ENCODE measurements at regions not wholly inside any gene's neighbourhood (a gene's known extent, or its start where the extent isn't known, plus 50 kb on each side); places are given as distances from the start of the nearest gene placed in this dataset.
"Not testable (repeated sequence)": the region's sequence is repeated elsewhere in the genome, so short reads cannot be mapped to it uniquely, and the experiment has no call there.

DNA sequence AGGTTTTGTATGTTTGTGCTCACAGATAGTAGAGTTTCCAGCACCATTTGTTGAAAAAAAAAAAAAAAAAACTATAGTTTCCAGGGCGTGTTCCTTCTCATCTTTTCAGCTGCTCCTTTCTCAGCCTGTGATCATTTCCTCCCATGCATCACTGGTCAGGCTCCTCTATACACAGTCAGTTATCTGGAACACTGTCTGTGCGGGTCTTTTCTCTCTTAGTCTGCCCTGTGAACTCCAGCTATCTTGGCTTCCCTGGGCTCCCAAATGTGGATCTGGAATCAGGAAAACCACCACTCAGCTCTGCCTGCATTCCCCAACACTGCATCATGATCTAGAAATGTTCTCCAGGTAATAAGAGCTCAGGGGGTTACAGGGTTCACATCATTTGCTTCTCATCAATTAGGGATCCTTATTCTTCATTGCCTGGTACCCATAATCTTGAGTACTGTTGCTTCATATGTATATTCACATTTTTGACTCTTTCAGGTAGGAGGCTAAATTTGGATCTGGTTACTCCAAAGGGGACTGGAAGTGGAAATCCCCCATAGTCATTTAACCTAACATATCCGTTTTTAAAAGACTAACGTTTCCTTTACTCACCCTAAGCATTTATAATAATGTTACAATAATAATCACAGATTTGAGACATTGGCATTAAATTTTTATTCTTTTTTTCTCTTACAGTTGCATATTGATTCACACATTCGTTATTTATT, 221.8 kb upstream of the KLF3 start:
- no peak for DNase-seq

- no peak for DNase-seq
Observed at GRCh38 chr4:38449506-38450174, 214.4 kb upstream of the KLF3 start.

- no peak for DNase-seq
Observed at GRCh38 chr4:38452009-38452408, 212.0 kb upstream of the KLF3 start.

DNA sequence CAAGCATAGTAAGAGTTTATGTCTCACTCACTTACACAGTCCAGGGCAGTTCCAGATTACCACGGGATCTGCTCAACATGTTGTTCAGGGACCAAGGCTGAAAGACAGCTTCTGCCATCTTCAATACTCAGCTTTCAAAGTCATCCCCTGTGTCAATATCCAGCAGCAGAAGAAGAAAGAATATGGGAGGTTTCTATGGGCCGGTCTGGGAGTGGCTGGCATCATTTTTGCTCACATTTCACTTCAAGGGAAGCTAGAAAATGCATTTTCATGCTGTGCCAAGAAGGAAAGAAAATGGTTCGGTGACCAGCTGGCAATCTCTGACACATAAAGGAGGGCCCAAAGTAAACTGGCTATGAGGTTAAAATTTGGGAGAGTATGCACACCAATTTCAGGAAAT, 211.5 kb upstream of the KLF3 start:
- no peak for DNase-seq

- no peak for DNase-seq
Observed at GRCh38 chr4:38453253-38453881, 210.6 kb upstream of the KLF3 start.

DNA sequence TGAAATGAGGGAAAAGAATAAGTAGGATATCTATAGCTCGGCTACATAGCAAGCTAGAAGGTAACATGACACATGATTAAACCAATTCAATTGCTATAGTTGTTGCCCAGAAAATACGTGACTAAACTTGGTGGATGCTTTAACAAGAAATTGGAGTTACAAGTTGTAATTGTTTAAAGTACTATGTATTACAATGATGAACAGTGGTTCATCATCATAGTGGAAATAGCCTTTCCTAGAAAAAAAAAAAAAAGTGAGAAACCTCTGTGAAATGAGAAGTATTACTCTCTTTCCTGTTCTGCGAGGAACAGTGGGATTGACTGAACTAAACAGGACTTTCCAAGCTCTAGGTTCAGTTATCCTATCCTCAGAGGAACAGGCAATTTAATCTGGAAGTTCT, 209.7 kb upstream of the KLF3 start:
- no peak for DNase-seq

GRCh38 chr4:38455092-38455862, 208.7 kb upstream of the KLF3 start:
- DNase-seq: no peak

GRCh38 chr4:38456096-38456495, 207.9 kb upstream of the KLF3 start:
- DNase-seq: no peak

DNA sequence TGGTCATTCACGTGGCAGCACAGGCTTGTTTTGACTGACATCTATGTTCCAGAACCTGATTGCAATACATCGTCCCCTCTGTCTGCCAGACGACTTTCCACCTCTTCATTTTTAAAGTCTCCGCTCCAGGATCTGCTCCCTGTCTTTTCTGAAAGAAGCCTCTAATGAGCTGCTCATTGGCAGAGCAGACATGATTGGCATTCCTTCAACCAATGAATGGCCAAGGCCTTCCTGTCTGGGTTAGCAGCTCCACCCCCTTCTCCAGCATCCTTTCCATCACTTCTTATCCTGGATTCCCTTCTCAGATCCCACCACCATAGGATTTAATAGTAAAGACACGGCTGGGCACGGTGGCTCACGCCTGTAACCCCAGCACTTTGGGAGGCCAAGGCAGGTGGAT, 202.7 kb upstream of the KLF3 start:
- no peak for DNase-seq

GRCh38 chr4:38462367-38463055, 201.5 kb upstream of the KLF3 start:
- no peak for DNase-seq

DNA sequence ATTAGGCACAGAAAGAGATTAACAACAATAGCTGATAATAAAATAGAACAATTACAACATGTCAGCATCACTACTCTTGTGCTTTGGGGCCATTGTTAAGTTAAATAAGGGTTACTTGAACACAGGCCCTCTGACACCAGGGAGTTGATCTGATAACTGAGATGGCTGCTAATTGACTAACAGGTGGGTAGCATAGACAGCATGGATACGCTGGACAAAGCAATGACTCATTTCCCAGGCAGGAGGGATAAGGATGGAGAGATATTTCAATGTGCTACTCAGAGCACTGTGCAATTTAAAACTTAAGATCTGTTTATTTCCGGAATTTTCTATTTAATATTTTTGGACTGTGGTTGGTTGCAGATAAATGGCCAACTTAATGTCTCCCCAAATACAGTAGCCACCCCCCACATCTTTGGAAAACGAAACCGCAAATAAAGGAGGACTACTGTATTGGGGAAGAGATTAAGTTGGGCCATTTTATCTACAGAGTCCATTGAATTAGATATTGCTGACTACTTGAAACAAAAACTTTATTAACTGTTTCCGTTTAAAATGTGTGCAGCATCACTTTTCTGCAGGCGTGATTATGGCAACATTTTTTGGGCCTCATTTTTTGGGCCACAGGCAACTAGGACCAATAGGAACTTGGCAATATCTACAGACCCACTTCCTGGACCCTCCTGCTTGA, 200.6 kb upstream of the KLF3 start:
- no peak for DNase-seq

DNA sequence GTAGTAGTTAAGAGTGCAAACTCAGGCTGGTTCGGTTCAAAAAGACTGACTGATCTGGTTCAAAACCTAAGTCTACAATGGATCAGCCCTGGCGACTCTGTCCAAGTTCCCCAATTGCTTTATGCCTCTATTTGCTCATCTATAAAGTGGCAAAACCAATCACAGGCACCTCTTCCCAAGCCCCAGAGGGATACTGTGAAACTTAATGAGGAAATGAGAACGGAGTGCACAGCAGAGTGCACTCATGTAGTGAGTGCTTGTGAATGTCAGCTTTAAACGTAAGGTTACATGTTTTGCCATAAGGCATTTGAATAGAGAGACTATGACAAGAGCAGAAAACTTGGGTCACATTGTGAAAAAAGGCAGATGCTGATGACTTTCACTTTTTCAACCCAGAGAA, 199.7 kb upstream of the KLF3 start:
- DNase-seq: no peak

DNA sequence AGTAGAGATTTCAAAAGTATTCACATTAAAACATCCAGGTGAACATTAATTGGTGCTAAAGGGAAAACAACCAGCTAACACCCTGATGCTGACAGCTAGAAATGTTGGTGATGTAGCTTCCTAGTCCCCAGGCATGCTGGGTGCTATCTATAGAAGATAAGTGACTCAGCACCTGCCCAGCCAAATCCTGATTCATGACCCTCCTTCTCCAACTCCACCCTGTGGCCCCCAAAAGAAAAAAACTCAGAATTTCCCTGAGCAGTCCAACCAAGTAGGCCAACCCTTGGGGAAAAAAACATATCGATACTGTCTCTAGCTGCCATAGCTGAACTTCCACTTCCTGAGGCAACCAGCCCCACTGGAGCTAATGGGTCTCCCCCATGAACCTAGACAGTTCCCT, 197.6 kb upstream of the KLF3 start:
- DNase-seq: no peak

GRCh38 chr4:38467296-38467695, 196.7 kb upstream of the KLF3 start:
- DNase-seq: no peak

- no peak for DNase-seq
Observed at GRCh38 chr4:38468339-38468866, 195.6 kb upstream of the KLF3 start.

DNA sequence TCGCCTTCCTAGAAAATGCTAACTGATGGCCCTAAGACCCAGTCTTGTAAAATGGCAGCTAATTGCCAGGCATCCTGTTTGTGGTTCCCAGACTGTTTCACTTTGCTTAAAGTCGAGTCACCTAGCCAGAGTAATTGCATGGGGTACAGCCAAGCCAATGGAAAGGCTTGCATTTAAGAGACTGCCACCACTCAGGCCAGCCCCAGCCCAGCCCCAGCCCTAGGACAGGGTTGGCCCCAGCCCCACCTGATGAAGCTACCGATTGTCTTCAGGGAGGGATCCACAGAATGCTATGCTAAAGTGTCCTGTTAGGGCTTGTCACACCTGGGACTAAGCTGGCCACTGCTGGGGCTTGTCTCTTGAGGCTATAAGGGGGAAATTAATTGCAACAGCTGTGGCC, 194.6 kb upstream of the KLF3 start:
- no peak for DNase-seq

- no peak for DNase-seq
Observed at GRCh38 chr4:38470735-38471262, 193.2 kb upstream of the KLF3 start.

DNA sequence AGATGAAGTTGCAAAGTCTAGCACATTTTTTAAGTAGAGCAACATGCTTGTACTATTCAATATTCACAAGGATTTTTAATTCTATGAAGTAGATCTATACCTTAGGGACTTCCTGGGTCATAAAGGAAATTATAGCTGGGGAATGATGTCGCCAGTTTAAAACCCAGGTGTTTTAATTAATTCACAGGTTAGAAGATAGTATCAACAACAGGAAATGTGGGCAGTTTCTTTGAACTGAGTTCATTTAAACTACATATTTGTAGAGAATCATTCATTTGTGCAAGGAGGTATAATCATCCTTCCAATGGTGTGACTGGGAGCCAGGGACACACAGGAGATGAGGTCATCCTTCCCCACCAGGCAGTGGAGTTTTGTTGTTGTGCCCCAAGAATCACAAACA, 181.3 kb upstream of the KLF3 start:
- no peak for DNase-seq

GRCh38 chr4:38483628-38484027, 180.4 kb upstream of the KLF3 start:
- DNase-seq: not testable (repeated sequence)

GRCh38 chr4:38489011-38489861, 174.8 kb upstream of the KLF3 start:
- DNase-seq: no peak

Data from NCI-H748 treated with DMSO at 0.1 percent for 48 hours (cell line).